AG20443 (cell line): ENCODE measurements at regions not wholly inside any gene's neighbourhood (a gene's known extent, or its start where the extent isn't known, plus 50 kb on each side); places are given as distances from the start of the nearest gene placed in this dataset.
A peak's percentile ranks its signal among the peaks of the same experiment; 100 is the strongest.
"Not testable (repeated sequence)": the region's sequence is repeated elsewhere in the genome, so short reads cannot be mapped to it uniquely, and the experiment has no call there.

ENCODE experiments used
- DNase-seq: peaks from one replicate; pipeline ENCODE4 v3.0.0; 2012; ENCODE audit warnings: low spot score, mixed read lengths

DNA sequence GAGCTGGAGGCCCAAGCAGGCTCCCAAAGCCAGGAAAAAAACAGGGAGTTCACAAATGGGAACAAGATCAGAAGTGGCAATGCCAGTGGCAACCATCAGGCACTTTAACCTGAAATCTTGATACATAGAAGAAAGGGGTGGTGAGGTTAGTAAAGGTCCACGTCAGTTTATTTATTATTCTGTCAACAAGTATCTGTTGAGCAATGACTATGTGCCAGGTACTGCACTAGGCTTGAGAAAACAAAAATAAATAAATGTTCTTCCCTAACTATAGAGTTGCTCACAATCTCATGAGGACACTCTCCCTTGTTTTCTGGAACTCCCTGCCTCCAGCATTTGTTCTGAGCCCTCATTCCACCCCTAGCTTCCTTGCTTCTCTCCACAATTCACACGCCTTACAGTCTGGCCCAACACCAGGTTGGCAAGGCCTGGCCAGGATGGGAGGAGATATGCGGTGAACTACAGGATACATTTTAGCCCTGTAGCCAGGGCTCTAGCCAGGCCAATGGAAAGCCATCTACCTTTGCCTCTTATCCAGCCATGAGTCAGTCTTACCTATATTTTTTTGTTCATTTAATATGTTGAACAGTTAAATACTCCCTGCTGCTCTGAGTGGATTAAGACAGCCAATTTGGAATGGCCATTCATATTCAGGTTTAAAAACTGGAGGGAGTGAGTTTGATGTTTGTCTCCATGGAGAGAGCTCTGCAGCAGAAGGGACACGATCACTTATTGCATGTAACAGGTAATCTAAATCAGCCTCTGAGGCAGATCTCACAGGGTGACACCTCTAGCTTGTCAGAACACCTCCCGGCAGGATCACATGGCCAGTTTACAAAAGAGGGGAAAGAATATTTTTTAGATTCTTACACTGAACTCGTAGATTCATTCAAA lies 161.9 kb upstream of the ATP11B start:
- no peak for DNase-seq

DNA sequence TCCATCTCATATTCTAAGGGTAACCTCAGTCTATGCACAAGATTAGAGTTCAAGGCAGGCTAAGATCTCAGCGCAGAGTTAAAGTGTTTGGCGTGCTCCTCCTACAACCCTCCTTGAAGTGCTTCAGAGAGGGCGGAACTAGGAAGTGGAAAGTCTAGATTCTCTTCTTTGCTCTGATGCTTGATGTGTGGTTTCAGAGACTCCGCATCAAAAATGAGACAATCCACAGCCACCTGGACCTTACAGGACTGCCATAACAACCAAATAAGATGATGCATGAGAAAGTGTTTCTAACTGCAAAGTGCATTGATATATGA lies 161.3 kb upstream of the ATP11B start:
- DNase-seq = no peak

DNA sequence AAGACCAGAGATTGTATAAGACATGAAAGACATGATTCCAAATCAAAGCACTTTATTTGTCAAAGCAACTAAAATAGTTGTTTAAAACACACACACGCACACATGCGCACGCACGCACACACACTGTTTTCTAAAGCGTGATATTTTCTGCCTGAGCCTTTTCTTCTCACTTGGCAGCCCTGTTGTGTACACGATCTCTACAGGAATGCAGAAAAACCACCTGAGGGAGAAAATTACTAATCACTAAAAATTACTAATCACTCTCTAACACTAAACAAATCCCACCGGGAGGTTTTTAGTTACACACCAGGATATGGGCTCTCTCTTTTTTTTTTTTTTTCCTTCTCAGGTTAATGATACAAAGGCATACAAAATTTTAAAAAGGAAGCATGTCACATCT lies 160.1 kb upstream of the ATP11B start:
- no peak for DNase-seq

DNA sequence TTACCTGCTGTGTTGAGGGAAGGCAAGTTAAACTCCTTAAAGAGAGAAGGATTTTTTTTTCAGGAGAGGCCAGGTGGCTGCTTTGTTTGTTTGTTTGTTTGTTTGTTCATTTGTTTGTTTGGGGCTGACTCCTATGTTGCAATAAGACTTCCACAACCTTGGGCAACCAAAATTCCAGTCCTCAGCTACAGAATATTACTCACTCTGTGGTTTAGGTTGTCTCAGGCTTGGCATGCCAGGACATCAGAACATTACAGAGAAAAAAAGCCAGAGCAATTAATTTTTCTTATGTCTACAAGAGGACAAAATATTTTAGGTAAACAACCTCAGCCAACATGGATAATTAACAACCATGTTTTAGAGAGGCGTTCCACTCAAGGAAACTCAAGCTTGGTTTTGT lies 156.7 kb upstream of the ATP11B start:
- no peak for DNase-seq

DNA sequence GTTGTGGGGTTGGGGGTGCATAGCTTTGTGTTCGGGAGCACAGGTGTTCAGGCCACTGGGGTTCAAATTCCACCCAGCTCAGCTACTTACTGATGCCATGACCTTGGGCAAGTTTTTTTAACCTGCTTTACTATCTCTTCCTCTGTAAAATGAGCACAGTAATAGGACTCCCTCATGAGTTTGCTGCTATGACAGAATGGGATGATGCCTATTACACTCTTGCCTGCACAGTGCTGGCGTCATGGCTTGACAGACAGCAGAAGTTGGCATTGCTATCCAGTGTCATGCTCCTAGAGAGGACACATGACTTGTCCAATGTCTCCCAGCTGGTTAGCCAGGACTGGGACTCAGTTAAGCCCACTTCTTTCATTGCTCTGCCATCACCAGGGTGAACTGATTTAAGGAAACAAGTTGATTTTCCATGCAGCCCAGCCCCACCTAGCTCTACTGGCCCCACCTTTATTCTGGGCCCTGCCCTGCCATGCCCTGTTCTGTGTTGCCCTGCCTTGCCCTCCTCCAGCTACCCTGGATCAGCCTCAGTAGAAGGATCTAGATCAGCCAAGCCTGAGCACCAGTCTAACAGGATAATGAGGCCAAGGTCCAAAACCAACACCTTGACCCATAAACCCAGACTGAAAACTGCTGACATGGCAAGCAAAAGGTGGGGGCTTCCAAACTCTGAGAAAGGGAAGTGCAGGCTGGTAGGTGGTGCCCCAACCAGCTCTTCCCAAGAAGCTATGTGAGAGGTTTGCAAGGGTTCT lies 155.8 kb upstream of the ATP11B start:
- DNase-seq = no peak

DNA sequence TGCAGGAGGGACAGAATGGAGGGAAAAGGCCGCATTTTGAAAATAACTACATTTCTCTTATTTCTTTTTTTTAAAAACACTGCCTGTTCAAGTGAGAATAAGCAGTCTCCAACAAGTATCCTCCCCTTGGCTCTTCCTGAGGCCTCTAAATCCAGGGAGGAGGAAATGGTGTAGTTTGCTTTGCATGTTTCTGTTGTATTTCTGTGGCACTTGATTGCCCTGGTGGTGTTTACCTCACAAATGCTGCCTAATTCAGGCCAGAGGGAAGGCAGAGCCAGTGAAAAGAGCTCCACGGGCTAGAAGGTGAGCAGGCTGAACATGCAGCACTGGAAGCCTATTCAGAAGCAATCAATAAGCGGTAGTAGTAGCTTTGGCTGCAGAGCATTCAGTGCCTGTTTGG lies 149.3 kb upstream of the ATP11B start:
- DNase-seq = no peak

DNA sequence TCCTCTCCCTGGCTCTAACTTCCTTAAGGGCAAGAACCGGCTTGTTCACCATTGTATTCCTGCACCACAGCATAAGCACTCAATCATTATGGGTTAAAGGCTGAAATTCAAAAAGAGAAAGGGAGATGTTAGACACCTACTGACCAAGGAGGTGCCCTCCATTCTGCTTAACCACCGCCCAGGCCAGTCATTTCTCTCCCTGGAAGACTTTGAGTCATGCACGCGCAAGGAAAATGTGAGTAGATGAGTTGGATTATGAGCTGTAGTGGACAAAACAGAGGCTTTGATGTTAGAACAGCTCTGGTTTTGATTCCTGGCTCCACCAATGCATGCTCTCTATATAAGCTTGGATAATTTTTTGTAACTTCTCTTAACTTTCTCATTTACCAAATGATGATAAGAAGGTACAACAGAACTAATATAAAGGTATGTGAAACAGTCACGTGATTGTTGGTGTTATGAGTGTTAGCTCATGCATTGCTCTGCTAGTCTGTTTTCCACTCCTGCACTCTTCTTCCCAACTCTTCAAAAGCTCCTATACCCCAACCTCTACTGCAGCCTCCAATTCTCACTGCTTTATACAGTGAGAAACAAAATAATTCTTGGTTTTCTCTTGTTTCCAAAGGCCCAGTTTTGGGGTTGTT lies 148.4 kb upstream of the ATP11B start:
- no peak for DNase-seq

DNA sequence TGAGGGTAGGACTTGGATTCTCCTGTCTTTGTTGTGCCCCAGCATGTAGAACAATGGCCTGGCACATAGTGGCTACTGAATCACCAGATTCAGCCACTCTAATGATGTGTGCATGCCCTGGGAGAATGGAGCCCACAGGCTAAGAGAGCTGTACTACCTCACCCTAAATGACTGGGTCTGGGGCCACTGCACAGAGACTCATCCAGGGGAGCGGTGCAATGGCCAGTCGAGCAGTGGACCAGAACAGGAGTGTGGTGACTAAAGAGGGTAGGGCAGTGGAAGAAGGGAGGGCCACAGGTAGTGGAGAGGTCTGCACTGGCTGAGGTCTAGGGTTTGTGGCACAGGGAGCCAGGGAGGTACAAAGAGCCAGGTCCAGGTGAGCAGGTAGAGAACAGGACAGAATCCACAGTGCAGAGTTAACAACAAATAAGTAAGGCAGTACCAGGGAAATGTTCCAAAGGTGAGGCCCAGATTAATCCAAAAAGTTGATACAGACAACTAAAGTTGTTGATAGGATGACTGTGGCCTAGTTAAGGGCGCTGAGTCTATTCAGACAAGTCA lies 142.7 kb upstream of the ATP11B start:
- DNase-seq = no peak

DNA sequence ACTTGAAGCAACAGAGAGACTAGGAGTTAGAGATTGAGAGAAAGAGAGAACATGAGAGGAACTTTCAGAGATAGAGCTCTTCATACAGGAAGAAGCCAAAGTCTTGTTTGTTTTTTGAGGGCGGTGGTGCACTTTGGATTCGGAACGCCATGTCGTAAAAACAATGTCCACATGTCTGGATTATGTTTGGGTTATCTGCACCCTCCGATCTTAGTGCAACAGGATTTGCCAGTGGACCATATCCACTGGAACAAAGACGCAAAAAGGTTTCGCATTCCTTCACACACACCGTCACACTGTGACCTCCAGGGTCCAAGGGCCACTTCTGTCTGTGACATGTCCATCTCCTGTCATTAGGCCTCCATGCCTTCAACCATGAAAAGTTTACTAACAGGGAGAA lies 141.8 kb upstream of the ATP11B start:
- no peak for DNase-seq

DNA sequence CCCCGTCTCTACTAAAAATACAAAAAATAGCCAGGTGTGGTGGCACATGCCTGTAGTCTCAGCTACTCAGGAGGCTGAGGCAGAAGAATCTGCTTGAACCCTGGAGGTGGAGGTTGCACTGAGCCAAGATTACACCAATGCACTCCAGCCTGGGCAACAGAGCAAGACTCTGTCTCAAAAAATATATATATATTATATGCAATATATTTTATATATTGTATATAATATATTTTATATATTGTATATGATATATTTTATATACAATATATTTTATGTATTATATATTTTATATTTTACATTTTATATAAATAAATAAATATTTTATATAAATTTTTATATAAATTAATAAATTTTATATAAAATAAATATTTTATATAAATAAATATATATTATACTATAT lies 140.2 kb upstream of the ATP11B start:
- not testable (repeated sequence) for DNase-seq

DNA sequence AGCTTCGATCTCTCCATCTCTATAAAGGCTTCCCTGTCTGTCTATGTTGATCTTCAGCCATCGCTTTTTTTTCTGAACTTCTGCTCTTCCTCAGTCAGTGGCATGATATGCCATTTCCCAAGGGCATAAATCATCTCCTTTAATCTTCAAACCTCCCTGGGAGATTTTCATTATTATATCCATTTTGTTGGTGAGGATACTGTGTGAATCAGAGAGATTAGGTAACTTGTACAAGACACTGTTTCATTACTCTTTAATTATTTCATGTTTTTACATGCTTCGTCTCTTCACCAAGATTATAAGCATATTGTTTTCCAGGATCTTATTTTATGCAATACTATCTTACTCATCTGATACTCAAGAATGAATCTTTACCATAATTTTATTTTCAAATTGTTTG lies 124.8 kb upstream of the ATP11B start:
- DNase-seq = no peak

DNA sequence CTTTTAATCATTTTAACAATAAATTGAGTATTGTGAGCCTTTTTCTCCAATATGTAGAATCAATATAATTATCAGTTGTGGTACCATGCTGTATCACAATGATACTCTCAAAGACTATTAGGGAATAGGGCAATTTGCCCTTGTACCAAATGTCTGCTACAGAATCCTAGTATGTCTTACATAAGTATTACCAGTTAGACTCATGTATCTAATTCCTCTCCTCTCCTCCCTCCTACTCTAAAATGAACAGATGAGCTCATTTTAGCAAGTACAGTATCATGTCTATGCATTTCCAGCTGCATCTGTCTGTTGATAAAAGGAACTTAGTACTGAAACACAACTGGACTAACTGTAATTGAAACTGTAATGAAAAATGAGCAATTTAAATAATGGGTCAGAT lies 124.3 kb upstream of the ATP11B start:
- no peak for DNase-seq

DNA sequence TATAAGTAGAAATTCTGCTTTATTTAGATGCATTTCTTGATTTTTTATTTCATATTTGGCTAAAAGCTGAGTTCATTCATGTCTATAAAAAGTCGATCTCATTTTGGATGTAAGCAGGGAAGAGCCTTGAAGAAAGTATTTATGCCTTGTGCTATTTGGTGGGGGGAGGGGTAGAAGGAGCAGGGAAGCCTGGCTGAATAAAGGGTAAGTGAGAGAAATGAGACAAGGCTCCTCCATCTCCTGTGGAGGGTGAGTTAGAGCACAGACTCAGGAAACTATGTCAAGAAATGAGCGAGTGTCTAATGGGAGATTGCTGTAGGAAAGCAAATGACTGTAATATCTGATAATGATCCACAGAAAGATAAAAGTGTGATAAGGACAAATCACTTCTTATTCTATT lies 121.8 kb upstream of the ATP11B start:
- no peak for DNase-seq

DNA sequence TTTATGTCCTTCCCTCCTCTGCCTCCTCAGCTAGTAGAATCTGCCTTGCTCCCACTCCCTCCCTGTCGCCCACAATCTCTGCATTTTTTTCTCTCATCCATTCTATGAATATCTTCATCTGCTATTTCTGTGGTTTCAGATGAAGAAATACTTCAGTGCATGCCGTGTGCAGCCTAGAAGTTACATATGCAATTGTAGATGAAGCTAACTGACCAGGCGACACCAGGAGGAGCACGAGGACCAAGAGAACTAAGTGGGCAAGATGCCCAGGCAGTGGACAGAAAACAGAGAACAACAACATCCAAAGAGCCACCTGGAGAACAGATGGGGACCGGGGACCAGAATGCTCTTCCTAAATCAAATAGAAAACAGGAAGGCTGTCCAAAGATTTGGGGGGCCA lies 121.4 kb upstream of the ATP11B start:
- DNase-seq = peak; percentile 48

DNA sequence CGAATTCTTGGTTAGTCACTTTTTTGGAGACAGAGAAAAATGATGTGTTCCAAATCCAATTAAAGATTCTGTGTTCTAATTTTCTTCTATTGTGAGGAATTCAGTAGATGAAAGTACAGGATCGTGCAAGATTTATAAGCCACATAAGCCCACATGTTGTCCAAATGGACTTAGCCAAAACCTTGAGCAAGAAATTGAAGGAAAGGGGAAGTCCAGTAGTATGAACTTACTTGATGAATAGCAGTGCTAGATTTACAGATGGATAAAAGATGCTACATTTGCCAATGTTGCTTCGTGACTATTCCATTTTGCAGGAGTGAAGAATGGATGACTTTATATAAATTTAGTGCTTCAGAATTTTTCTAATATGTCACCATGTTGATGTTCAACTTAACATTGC lies 120.0 kb upstream of the ATP11B start:
- no peak for DNase-seq

DNA sequence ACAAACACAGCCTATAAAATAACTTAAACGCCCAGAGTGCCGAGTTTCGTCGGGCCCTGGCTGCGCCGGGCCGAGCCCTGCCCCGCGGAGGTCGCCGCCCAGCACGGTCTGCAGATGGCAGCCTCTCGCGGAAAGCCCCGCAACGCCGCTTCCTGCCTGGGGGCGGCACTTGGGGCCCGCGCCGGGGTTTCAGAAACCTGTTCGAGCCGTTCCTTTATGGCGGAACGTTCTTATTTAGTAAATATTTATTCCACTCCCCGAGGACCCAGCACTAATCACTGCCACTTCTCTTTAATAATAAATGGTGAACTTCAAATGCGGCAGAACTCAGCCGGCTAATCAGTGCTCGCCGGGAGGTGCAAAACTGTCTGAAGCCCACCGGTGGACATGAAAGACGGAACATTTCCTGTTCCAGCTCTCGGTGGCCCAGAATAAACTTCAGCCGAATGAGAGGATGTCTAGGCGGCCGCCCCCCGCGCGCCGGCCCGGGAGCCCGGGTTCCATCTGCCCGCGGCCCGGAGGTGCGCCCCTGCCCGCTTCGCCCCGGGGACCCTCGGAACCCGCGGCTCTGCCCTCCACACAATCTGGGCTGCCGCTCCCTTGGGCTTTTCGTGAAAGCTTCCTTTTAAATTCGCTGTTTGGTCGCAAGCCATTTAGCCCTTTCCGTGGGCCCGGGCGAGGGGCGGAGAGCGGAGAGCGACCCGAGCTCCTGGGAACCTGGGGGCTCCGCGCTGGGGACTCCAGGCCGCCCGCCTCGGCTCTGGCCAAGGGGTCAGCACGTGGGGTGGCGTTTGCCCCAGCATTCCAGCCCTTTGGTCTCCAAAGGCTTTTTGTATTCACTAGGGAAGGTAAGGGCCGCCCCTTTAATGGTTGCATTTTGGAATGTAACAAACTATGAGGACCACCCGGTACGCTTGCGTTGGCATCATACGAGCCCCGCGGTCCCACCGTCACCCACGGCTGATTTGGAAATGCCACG lies 110.8 kb upstream of the ATP11B start:
- peak; percentile 70 for DNase-seq

DNA sequence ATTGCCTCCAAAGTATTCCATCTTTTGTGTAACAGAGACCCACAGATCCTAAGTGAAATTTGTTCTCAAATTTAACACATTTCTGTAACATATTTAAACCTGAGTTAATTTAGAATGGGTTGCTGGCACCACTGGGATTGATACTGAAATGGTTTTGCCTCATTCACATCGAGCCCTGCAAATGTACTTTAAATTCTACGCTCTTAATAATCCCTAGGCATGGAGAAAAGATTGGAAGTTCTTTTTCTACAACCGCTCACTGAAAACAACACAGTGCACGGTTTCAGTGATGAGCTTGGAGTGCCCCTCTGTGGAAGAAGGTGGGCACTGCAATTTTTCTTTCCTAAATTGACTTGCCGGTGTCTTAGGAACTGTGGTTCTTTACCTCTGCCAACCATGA lies 109.9 kb upstream of the ATP11B start:
- peak; percentile 82 for DNase-seq

DNA sequence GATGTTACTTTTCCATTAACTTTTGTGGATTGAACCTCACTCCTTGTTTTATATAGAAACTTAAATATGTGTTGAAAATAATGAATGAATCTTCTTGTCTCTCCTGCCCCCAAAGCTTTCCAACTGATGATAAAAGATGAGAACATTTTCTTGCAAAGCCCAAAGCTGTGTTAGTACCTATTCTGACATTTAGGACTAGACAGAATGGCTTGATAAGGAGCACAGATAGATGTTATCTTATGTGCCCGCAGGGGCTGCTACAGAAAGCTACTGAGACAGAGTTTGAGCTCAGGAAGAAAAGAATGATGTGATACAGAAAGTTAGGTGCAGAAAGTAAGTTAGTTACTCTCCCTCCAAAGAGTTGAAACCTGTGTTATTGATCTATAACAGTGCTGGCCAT lies 109.4 kb upstream of the ATP11B start:
- DNase-seq = no peak

DNA sequence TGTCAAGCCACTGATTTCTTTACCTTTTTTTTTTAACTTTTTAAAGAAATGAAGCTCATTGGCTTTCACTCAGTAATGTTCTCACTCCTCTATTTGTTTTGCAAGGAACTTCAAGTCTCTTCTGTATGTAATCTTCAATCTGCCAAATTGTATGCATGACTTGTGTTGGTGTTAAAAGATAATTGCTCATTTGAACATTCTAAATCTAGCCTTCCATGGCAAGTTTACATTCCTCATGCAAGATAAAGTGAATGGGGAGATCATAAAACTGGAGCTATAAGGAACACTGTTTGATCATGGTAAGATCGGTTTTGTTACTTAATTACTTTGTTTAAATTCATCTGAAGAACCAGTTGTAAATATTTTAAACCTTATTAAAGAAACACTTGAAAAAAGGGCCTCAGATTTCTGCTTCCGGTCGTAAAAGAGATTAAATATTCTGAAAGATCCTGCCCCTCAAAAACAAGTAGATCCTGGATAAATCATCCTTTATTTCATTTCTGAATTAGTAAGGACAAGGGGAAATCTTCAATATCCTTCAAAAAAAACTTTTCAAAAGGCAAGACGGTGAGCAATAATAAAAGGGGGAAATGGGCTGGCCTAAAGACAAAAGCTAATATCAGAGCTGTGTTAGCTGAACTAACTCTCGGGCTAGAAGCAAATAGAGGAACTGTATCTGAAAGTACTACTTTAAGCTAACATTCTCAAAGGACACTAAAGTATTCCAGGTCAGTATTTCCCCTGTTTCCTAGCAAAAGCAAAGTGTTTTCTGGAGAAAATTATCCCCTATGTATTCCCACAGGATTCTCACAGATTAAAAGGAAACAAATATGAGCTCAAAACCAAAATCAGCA lies 107.0 kb upstream of the ATP11B start:
- no peak for DNase-seq

DNA sequence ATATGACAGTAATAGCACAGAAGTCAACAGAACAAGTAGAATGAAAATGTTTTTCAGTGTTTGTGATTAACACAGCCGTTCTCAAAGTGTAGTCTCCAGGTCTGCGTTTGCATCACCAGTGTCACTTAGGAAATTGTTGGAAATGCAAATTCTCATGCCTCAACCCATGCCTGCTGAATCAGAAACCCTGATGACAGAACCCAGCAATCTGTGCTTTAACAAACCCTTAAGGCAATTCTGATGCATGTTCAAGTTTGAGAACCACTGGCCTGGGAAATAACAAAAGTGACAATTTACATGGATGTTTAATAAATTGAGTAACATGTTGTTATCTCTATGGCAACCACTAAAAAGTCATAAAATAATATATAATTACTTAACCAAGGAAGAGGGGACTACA lies 103.1 kb upstream of the ATP11B start:
- DNase-seq = no peak

DNA sequence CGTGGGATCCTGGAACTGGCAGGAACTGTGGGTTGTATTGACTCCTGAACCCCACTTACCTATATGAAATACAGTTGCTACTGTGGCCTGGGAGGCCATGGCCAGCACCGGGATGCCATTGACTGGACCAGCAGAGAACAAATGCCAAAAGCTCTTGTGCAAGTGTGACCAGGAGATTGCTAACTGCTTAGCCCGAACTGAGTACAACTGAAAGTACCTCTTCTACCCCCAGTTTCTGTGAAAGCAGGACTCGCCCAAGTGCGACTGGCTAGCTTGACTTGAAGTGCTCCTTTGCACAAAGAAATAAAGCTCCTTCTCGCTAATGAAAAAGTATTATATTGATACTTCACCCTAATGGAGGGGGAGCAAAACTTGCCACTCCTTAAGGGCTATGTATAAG lies 101.3 kb upstream of the ATP11B start:
- DNase-seq = no peak
